ENCODE measurements at regions not wholly inside any gene's neighbourhood (a gene's known extent, or its start where the extent isn't known, plus 50 kb on each side); places are given as distances from the start of the nearest gene placed in this dataset.

DNA sequence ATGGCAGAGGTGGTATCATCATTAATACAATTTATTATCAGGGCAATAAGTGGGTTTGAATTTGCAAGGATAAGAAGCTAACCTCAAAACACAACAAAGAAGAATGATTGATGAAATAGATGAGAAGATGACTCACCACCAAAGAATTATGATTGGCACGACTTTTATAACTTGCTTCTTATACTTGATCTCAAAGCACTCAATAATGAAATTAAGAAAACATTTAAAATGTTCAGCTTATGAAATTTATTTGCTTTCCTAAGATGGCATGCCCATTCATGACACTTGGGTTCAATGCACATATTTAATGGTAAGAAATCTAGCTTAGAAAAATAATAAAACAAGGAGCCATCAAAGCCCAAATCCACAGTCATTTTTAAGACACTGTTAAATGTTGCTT, 477.5 kb downstream of the GJA1 start:
- TF ChIP-seq EZH2phosphoT487 (IDR thresholded peaks at IDR 0.05; ENCODE audit: insufficient read depth, low read depth) = no peak
- no peak for TF ChIP-seq EZH2 (IDR thresholded peaks at IDR 0.05; ENCODE audit: insufficient read depth, poor library complexity, severe bottlenecking)
- Histone ChIP-seq H3K79me2 (ENCODE audit: insufficient read depth) (no peaks in the 10 kb centered on the region), H3K4me1 (ENCODE audit: insufficient read depth) (peaks cover 1% of the 10 kb centered on the region), H3F3A (ENCODE audit: insufficient read depth) (peaks cover 5% of the 10 kb centered on the region; the same call in 1 of the 2 replicates), H3K27me3 (replicated peaks; ENCODE audit: insufficient read depth) (no peaks in the 10 kb centered on the region), H3K9ac (no peak overlapping the region), H4K20me1 (ENCODE audit: insufficient read depth) (no peaks in the 10 kb centered on the region), H3K4me2 (ENCODE audit: unreplicated experiment) (no peak overlapping the region), H3K4me3 (no peak overlapping the region), H3K27ac (no peak overlapping the region), H2AFZ (no peak overlapping the region), H3K9me2 (ENCODE audit: insufficient read depth) (no peaks in the 10 kb centered on the region), H3K36me3 (ENCODE audit: low read depth) (no peaks in the 10 kb centered on the region), H3K9me3 (ENCODE audit: low read depth) (no peaks in the 10 kb centered on the region)
- DNase-seq = no peak
- in situ Hi-C loops (cut with MboI) = no loop called here
- 29 to 44% methylated on average over 1 of the region's 1 CpG for WGBS, 2 experiments (ENCODE audit: low coverage in 1 of 2, low lambda C conversion rate in 2 of 2, missing lambda C conversion rate in 2 of 2)

- no peaks in the 10 kb centered on the region for H3K9me2 ChIP-seq (ENCODE audit: insufficient read depth)
- H3K27me3 ChIP-seq (replicated peaks; ENCODE audit: insufficient read depth) = no peaks in the 10 kb centered on the region
- in situ Hi-C loops (cut with MboI) = no loop called here
- no peak overlapping the region for H2AFZ ChIP-seq
- H4K20me1 ChIP-seq (ENCODE audit: insufficient read depth) = no peaks in the 10 kb centered on the region
- no peak for DNase-seq
- no peak overlapping the region for H3K9ac ChIP-seq
- no peak overlapping the region for H3K27ac ChIP-seq
- H3K79me2 ChIP-seq (ENCODE audit: insufficient read depth) = no peaks in the 10 kb centered on the region
- H3K4me2 ChIP-seq (ENCODE audit: unreplicated experiment) = no peak overlapping the region
- no peaks in the 10 kb centered on the region for H3K36me3 ChIP-seq (ENCODE audit: low read depth)
- 96% methylated on average over 3 of the region's 3 CpGs for WGBS, 2 experiments (ENCODE audit: low coverage in 1 of 2, low lambda C conversion rate in 2 of 2, missing lambda C conversion rate in 2 of 2)
- peaks cover 14% of the 10 kb centered on the region for H3F3A ChIP-seq (ENCODE audit: insufficient read depth)
- H3K4me3 ChIP-seq = no peak overlapping the region
- H3K9me3 ChIP-seq (ENCODE audit: low read depth) = no peaks in the 10 kb centered on the region
- peaks cover 9% of the 10 kb centered on the region for H3K4me1 ChIP-seq (ENCODE audit: insufficient read depth)
- no peak for TF ChIP-seq EZH2phosphoT487 (IDR thresholded peaks at IDR 0.05; ENCODE audit: insufficient read depth, low read depth)
- no peak for TF ChIP-seq EZH2 (IDR thresholded peaks at IDR 0.05; ENCODE audit: insufficient read depth, poor library complexity, severe bottlenecking)
Observed at GRCh38 chr6:121917263-121917829, 481.9 kb downstream of the GJA1 start.

GRCh38 chr6:121917834-121918559, 481.5 kb upstream of the HSF2 start:
- H2AFZ ChIP-seq = 0 out of 2 replicates have a peak overlapping the region, but pooled peaks have one; percentile 28
- peaks cover 9% of the 10 kb centered on the region for H3K4me1 ChIP-seq (ENCODE audit: insufficient read depth)
- no peak overlapping the region for H3K27ac ChIP-seq
- no peaks in the 10 kb centered on the region for H3K27me3 ChIP-seq (replicated peaks; ENCODE audit: insufficient read depth)
- 93 to 100% methylated on average over 1 of the region's 1 CpG for WGBS, 2 experiments (ENCODE audit: low coverage in 1 of 2, low lambda C conversion rate in 2 of 2, missing lambda C conversion rate in 2 of 2)
- no peaks in the 10 kb centered on the region for H3K9me3 ChIP-seq (ENCODE audit: low read depth)
- no peak overlapping the region for H3K4me3 ChIP-seq
- H3F3A ChIP-seq (ENCODE audit: insufficient read depth) = peaks cover 14% of the 10 kb centered on the region
- no peaks in the 10 kb centered on the region for H4K20me1 ChIP-seq (ENCODE audit: insufficient read depth)
- H3K9ac ChIP-seq = no peak overlapping the region
- TF ChIP-seq EZH2phosphoT487 (IDR thresholded peaks at IDR 0.05; ENCODE audit: insufficient read depth, low read depth) = no peak
- in situ Hi-C loops (cut with MboI) = no loop called here
- H3K79me2 ChIP-seq (ENCODE audit: insufficient read depth) = no peaks in the 10 kb centered on the region
- H3K4me2 ChIP-seq (ENCODE audit: unreplicated experiment) = peak overlapping the region; percentile 13
- peak; percentile 39 for DNase-seq
- no peaks in the 10 kb centered on the region for H3K9me2 ChIP-seq (ENCODE audit: insufficient read depth)
- H3K36me3 ChIP-seq (ENCODE audit: low read depth) = no peaks in the 10 kb centered on the region

GRCh38 chr6:121920616-121921015, 478.8 kb upstream of the HSF2 start:
- WGBS, 2 experiments (ENCODE audit: low coverage in 1 of 2, low lambda C conversion rate in 2 of 2, missing lambda C conversion rate in 2 of 2) = 94 to 96% methylated on average over 6 of the region's 6 CpGs
- in situ Hi-C loops (cut with MboI) = no loop called here

More at GRCh38 chr6:121920616-121921015, 478.8 kb upstream of the HSF2 start:
- Histone ChIP-seq H3K79me2 (ENCODE audit: insufficient read depth) (no peaks in the 10 kb centered on the region), H3K27me3 (replicated peaks; ENCODE audit: insufficient read depth) (no peaks in the 10 kb centered on the region), H3K4me1 (ENCODE audit: insufficient read depth) (peaks cover 15% of the 10 kb centered on the region), H3K4me2 (ENCODE audit: unreplicated experiment) (no peak overlapping the region), H3K9me3 (ENCODE audit: low read depth) (no peaks in the 10 kb centered on the region), H3K9me2 (ENCODE audit: insufficient read depth) (no peaks in the 10 kb centered on the region), H4K20me1 (ENCODE audit: insufficient read depth) (no peaks in the 10 kb centered on the region), H3K9ac (no peak overlapping the region), H3F3A (ENCODE audit: insufficient read depth) (peaks cover 14% of the 10 kb centered on the region), H3K36me3 (ENCODE audit: low read depth) (no peaks in the 10 kb centered on the region), H2AFZ (no peak overlapping the region), H3K27ac (no peak overlapping the region), H3K4me3 (no peak overlapping the region)
- no peak for DNase-seq
- TF ChIP-seq EZH2phosphoT487 (IDR thresholded peaks at IDR 0.05; ENCODE audit: insufficient read depth, low read depth) = no peak
